Right renal cortex interstitium (tissue), 3 donors: ENCODE measurements at regions not wholly inside any gene's neighbourhood (a gene's known extent, or its start where the extent isn't known, plus 50 kb on each side); places are given as distances from the start of the nearest gene placed in this dataset.
"Not testable (repeated sequence)": the region's sequence is repeated elsewhere in the genome, so short reads cannot be mapped to it uniquely, and the experiment has no call there.

ENCODE experiments used
- DNase-seq, 3 donors: peaks; one replicate each; pipeline ENCODE4 v3.0.0-alpha.2; 2013; ENCODE audit warnings: low read depth in 3 of 3, low spot score in 2 of 3

DNA sequence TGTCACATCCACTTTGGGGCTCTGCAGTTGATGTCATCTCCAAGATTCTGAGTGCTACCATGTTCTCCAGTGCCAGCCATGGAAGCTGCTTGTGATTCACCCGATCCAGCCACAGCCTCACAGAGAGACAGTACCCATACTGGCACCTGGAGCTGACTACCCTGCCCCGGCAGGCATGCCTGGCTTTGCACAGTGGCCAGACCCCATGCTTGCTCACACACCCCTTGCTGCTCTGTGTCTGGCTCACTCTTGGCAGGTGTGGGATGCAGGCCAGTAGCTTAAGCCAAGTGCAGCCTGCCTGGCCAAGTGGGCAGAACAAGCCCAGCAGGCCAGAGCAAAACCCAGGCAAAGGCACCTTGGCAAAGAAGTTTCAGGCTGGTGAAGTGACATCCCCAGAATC lies 828.4 kb upstream of the VRK2 start:
- no peak for DNase-seq

DNA sequence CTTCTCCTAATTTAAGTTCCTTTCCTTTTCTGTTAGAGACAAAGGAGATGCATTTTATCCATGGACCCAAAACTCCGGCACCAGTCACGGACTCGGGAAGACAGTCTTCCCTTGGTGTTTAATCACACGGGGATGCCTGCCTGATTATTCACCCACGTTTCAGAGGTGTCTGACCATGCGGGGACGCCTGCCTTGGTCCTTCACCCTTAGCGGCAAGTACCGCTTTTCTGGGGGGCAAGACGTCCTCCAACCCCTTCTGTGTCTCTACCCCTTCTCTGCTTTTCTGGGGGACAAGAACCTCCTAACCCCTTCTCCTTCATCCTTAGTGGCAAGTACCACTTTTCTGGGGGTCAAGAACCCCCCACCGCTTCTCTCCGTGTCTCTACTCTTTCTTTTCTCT lies 816.9 kb upstream of the VRK2 start:
- DNase-seq = not testable (repeated sequence)

DNA sequence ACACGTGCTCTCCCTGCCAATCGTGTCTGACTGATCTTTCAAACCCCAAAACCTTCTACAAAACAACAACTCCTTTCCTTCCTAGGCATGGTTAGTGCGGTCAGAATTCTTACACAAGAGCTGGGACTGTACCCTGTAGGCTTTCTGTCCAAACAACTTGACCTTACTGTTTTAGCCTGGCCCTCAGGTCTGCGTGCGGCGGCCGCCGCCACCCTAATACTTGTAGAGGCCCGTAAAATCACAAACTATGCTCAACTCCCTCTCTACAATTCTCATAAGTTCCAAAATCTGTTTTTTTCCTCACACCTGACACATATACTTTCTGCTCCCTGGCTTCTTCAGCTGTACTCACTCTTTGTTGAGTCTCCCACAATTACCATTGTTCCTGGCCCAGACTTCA lies 814.3 kb upstream of the VRK2 start:
- not testable (repeated sequence) for DNase-seq

DNA sequence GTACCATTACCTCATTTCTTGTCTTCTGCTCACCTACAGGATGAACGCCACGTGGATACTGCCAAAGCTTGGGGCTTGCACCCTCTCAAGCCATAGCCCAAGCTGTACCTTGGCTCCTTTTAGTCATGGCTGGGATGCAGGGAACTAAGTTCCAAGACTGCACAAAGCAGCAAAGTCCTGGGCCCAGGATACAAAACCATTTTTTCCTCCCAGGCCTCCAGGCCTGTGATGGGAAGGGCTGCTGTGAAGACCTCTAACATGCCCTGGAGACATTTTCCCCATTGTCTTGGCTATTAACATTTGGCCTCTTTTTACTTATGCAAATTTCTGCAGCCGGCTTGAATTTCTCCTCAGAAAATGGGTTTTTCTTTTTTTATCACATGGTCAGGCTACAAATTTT lies 795.1 kb upstream of the VRK2 start:
- DNase-seq = not testable (repeated sequence)

DNA sequence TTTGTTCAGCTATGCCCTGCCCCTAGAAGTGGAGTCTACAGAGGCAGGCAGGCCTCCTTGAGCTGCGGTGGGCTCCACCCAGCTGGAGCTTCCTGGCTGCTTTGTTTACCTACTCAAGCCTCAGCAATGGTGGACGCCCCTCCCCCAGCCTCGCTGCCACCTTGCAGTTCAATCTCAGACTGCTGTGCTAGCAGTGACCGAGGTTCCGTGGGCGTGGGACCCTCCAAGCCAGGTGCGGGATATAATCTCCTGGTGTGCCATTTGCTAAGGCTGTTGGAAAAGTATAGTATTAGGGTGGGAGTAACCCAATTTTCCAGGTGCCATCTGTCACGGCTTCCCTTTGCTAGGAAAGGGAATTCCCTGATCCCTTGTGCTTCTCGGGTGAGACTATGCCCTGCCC lies 770.2 kb upstream of the VRK2 start:
- DNase-seq = not testable (repeated sequence)

DNA sequence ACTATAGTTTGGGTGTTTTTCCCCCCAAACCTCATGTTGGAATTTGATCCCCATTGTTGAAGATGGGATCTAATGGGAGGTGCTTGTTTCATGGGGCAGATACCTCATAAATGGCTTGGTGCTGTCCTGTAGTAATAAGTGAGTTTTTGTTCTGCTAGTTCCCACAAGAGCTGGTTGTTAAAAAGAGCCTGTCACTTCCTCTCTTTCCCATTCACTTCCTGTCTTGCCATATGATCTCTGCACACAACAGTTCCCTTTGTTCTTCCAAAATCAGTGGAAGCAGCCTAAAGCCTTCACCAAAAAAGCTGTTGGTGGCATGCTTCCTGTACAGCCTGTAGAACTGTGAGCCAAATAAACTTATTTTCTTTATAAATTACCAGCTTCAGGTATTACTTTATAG lies 768.2 kb upstream of the VRK2 start:
- DNase-seq = no peak

DNA sequence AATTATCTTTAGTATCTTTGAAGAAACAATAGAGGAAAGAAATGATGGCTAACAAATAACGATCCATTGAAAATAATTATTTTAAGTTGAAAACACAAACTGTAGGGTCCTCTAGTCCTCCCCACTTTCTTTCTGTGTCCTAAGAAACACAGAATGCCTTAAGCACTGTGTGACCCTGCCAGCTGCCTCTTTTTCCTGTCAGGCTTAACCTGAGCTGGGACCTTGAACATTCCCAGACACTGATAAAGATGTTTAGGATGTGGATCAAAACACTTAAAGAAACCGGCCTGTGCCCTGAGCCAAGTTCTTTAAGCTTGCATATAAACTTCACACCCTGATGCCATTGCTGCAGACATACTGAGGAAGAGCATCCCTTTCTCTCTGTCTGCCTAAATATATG lies 755.4 kb upstream of the VRK2 start:
- DNase-seq = no peak

DNA sequence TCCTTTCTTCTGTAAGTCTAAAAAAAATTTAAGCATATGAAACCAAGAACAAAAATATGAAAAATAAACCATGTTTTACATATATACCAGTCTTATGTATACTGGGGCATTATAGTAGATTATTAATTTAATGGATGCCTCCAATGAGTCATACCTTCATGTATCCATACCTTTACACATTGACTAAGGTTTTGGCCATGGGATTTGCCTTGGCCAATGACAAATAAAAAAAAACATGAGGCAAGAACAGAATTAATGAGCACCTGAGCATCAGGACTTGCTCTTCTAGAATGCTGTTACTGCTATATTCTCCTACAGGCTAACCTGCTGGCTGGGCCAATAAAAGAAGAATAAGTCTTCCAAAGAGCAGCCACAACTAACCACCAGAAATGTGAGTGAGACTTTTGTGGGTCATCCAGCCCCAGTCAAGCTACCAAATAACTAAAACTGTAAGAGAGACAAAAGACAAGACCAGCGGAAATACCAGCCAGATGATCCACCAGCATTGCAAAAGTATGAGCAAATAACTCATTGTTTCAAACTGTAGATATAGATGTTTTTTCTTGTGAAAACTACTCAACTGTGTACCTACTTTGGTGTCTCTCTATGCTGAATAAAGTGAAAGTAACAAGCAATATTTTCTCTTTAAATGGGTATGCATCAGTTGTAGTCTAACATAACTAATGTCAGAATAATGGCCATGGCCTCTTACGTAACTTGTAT lies 749.6 kb upstream of the VRK2 start:
- no peak for DNase-seq

DNA sequence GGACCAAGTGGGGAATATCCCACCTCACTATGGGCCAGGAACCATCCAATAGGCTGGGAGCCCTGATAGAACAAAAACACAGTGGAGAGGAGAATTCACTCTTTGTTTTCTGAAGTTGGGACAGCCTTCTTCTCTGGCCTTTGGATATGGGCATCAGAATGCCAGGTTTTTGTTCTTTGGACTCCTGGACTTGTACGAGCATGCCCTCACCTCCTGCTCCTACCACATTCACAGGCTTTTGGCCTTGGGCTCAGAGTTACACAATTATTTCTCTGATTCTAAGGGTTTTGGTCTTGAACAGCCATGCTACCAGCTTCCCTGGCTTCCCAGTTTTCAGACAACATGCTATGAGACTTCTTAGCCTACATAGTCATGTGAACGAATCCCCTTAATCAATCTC lies 732.9 kb upstream of the VRK2 start:
- no peak for DNase-seq

DNA sequence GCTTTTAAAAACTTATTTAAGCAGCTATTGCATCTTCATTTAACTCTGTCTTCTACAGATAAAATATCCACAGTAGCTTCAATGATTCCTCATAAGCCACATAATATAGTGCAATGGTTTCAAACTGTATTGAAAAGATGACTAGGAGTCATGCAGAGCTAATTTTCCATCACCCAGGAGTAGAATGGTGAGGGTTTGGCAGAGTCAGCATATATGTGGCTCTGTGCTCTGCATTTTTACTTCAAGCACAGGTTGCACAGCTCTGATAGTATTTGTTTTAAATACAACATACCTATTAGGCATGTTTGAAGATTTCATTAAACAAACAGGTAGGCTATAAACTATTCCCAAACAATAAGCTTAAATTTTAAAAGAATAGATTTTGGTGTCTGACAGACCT lies 731.9 kb upstream of the VRK2 start:
- no peak for DNase-seq

DNA sequence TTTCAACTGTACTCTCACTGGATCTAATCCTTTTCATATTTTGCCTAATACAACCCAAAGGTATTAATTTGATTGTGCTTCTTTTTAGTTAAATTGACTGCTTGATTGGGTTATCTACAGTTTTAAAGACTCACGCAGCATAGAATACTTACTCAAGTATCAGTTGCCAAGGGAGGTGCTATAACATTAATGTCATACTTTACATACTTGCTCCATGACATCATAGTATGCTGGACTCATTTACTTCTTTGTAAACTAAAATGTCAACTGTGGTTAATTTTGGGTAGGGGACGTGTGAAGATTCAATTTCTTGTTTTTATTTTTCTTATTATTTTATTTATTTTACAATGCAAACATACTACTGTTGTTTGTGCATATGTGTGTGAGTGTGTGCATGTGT lies 716.2 kb upstream of the VRK2 start:
- DNase-seq = no peak

DNA sequence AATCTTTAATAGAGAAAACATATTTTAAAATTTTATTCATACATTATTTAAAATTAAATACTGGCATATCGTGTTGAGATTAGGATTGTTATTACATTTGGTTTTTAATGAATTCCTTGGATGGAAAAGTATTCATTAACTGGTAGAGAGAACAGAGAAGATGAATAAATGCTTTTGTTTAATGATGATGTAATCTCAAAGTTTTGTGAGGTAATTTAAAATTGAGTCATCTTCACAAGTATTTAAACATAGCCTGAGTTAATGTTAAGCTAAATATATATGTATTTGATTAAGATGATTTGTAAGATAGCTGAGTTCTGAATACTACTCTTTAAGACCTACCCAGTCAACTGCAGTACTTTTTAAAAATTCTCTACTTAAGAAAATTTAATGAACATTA lies 713.4 kb upstream of the VRK2 start:
- DNase-seq = no peak

DNA sequence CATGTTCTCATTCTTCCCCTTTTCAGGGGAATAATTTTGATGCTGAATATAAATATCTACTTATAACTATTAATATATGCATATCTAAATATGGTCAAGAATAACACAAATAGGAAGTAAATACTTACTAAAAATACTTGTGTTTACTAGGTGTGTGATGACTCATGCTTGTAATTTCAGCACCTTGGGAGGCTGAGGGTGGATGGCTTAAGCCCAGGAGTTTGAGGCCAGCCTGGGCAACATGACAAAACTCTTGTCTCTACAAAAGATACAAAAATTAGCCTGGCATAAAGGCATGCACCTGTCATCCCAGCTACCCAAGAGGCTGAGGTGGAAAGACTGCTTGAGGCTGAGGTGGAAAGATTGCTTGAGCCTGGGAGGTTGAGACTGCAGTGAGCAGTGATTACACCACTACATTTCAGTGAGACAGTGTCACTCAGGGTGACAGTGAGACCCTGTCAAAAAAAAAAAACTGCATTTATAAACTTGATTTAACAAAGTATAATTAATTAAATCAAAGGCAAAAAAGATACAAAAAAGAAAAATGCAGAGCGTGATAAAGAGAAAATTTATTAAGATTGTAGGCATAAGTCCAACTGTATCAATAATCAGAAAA lies 703.1 kb upstream of the VRK2 start:
- no peak for DNase-seq

DNA sequence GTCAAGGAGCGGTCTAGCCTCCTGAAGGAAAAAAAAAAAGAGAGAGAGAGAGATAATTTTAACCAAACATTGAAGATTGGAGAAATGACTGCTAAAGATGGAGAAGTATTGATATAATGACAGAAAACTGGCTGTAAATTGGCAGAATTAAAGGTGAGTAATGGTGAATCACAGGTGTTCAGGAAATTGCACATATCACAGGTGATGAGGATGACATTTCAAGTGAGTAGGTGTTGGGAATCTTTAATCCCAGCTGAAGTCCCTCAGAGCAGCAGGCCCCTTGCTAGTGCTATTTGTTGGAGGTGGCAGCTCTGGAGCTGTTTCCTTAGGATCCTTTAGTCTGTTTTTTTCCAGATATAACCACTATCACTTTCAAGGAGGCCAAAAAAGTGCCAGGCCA lies 678.4 kb upstream of the VRK2 start:
- no peak for DNase-seq

DNA sequence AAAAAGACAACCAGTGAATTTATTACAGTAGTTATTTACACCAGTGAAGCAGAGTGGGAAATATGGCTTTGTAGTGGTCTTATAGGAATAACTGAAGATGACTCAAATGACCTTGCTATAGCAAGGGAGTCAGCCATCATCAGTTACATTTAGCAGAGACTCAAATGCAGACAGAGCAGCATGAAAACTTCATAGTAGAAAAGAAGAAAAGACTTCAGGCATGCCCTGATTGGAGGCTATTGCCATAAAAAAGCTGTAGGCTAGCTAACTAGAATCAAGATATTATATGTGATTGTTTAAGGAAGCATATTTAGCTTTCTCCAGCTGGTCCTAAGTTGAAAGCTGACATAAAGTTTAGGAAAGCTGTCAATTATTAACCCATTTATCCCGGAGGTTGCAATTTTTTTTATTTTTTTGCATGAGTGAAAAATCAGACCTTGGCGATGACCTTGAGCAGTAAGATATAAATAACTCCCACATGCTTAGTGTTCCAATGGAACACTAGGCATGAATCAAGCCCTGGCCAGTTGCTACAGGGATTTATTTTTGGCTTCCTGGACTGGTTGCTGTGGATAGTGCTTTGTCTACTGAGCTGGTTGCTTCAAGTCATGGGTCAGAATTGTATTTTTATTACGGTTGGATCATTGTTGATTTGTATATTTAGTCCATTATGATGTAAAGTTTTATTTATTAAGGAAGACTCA lies 675.6 kb upstream of the VRK2 start:
- DNase-seq = peak in 1 of 3 donors; percentile 6

DNA sequence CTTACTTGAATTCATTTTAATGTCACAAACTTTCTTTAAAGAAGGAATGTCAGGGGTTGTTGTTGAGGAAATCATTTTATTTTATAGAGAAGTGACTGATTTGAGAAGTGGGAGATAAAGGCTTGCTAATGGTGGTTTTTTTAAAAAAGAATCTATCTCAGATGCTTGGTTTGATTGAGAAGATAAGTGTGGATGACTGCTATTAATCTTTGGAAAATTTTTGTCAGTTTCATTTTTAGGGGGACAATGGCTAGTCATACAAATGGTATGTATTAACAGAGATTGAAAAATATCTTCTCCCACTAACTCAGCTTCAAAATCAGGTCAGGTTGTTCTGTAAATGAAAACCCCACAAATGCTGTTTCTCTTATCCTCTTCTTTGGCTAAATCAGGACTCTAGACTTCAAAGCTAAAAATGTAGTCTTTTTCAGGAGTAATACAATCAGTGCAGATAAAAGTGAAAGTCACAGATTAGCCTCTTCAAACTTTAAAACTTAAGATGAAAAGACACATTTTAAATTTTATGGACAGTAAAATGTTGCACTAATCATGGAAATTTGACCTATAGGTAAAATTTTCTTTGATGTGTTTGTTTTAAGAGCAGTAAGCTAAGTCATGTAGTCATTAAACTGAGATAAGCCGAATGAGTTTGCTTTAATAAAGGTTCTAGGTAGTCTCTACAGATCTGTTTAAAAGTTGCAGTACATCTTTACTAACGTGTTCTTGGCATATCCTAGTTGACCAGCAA lies 674.2 kb upstream of the VRK2 start:
- no peak for DNase-seq

DNA sequence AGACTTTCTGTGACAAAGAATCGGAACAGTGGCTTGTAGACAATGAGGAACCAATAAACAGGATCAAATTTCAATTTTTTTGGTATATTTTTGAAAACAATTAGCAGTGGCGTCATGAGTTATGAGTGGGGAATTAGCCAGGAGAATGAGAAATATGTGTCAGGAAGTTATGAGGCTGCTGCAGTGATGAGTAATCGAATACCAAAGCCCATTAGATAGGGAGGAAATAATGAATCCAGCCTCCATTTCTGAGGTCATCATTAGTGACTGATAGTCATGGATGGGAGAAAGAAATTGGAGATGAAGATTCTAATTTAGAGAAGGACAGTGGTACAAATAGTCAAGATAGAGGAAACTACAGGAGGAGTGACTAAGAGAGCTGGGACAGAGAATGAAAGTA lies 673.1 kb upstream of the VRK2 start:
- no peak for DNase-seq

DNA sequence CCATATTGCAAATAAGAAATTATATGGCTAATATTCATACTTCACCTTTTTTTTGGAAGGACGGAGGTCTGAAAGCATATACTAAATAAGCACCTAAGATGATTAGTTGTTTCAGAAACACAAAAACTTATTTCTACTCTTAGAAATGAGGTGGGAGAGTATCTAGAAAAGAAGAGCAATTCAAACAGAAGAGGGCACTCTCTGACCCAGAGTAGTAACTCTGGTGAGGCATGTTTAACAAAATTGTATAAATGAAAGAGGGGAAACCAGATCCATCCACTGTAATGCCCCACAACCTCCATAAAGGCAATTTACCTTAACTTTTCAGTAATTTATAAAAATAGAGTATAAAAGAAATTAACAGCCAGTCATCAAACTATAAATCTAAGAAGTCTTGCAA lies 669.6 kb upstream of the VRK2 start:
- no peak for DNase-seq

DNA sequence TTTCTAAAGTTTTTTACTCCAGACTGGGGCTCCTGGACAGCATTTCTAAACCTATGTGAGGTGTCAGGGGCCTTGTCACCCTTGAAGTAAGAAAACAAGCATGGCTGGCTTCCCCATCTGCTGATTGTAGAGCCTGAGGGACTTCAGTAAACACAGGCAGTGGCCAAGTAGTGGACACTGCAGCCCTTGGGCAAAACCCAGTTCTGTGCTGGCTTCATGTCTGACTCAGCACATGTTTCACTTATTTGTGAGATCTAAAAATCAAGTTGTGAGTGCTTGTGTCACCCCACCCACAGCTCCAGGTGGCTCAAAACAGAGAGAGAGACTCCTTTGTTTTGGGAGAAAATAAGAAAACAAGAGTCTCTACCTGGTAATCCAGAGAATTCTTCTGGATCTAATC lies 660.3 kb upstream of the VRK2 start:
- no peak for DNase-seq

DNA sequence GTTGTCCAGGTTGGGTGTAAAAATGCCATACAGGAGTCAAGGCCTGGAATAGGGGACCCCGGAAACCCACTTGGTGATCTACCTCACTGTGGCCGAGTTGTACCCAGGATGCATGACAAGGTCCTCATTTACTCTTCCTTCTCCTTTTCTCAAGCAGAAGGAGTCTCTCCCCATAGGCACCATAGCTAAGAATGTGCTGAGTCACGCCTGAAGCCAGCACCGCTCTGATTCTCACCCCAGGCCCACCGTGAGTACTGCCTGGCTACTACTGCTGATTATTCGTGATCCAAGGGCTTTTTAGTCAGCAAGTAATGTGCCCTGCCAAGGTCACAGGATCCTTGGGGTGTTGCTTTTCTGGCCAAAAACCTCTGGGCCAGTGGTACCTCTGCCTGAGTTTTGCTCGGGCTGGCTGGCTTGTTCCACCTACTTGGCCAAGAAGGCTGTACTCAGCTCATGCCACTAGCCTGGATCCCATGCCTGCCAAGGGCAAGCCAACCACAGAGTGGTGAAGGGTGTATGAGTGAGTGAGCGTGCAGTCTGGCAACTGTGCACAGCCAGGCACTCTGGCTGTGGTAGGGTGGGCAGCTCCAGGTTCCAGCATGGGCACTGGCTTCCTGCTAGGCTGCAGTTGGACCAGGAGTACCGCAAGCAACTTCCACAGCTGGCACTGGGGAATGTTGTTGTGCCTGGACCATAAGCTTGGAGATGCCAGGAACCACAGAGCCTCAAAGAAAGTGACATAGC lies 650.1 kb upstream of the VRK2 start:
- no peak for DNase-seq
